ENCODE measurements at regions not wholly inside any gene's neighbourhood (a gene's known extent, or its start where the extent isn't known, plus 50 kb on each side); places are given as distances from the start of the nearest gene placed in this dataset.

- TF ChIP-seq, protein P1, sequence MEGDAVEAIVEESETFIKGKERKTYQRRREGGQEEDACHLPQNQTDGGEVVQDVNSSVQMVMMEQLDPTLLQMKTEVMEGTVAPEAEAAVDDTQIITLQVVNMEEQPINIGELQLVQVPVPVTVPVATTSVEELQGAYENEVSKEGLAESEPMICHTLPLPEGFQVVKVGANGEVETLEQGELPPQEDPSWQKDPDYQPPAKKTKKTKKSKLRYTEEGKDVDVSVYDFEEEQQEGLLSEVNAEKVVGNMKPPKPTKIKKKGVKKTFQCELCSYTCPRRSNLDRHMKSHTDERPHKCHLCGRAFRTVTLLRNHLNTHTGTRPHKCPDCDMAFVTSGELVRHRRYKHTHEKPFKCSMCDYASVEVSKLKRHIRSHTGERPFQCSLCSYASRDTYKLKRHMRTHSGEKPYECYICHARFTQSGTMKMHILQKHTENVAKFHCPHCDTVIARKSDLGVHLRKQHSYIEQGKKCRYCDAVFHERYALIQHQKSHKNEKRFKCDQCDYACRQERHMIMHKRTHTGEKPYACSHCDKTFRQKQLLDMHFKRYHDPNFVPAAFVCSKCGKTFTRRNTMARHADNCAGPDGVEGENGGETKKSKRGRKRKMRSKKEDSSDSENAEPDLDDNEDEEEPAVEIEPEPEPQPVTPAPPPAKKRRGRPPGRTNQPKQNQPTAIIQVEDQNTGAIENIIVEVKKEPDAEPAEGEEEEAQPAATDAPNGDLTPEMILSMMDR (IDR thresholded peaks at IDR 0.05): no peak
- TF ChIP-seq ZFX (IDR thresholded peaks at IDR 0.05; ENCODE audit: borderline replicate concordance): no peak
Observed at GRCh38 chr14:62031504-62031903, 269.3 kb downstream of the SNAPC1 start.

All from 22Rv1 (cell line).